Fibroblast of pulmonary artery (primary cell): ENCODE measurements at regions not wholly inside any gene's neighbourhood (a gene's known extent, or its start where the extent isn't known, plus 50 kb on each side); places are given as distances from the start of the nearest gene placed in this dataset.

Source experiments
- DNase-seq: peaks from one replicate; pipeline ENCODE4 v3.0.0-alpha.2; 2010; ENCODE audit warnings: low read depth
- H3K4me3 ChIP-seq: replicated peaks from 2 replicates; pipeline ENCODE4 v1.5.1; 2011; ENCODE audit warnings: low read depth, mild to moderate bottlenecking, control low read depth, low read length, moderate library complexity
- TF ChIP-seq, protein P1 (sequence below): IDR thresholded peaks from 2 replicates; pipeline ENCODE4 v1.5.1; 2011; ENCODE audit warnings: mild to moderate bottlenecking, control low read depth, low read length, inconsistent platforms; ENCODE audit errors: missing control alignments

DNA sequence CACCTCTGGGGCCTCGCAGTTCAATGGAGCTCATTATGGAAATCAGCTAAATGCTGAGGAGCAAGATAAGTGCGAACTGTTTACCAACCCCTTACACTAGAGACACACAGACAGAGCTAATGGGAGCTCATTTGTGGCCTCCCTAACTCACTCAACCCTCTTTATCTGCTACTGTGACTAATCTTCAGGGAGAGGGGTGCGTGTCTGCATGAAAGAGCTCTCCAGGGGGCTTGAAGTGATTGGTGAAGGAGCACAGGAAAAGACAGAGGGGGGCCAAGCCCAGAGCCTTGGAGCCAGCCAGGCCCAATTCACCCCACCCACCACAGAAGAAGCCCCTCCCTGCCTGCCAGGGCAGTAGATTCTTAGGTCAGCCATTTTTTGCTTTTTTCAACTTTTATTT lies 466.8 kb upstream of the BRINP1 start:
- no peak overlapping the region for H3K4me3 ChIP-seq
- DNase-seq, result no peak
- TF ChIP-seq, protein P1, sequence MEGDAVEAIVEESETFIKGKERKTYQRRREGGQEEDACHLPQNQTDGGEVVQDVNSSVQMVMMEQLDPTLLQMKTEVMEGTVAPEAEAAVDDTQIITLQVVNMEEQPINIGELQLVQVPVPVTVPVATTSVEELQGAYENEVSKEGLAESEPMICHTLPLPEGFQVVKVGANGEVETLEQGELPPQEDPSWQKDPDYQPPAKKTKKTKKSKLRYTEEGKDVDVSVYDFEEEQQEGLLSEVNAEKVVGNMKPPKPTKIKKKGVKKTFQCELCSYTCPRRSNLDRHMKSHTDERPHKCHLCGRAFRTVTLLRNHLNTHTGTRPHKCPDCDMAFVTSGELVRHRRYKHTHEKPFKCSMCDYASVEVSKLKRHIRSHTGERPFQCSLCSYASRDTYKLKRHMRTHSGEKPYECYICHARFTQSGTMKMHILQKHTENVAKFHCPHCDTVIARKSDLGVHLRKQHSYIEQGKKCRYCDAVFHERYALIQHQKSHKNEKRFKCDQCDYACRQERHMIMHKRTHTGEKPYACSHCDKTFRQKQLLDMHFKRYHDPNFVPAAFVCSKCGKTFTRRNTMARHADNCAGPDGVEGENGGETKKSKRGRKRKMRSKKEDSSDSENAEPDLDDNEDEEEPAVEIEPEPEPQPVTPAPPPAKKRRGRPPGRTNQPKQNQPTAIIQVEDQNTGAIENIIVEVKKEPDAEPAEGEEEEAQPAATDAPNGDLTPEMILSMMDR, result no peak

DNA sequence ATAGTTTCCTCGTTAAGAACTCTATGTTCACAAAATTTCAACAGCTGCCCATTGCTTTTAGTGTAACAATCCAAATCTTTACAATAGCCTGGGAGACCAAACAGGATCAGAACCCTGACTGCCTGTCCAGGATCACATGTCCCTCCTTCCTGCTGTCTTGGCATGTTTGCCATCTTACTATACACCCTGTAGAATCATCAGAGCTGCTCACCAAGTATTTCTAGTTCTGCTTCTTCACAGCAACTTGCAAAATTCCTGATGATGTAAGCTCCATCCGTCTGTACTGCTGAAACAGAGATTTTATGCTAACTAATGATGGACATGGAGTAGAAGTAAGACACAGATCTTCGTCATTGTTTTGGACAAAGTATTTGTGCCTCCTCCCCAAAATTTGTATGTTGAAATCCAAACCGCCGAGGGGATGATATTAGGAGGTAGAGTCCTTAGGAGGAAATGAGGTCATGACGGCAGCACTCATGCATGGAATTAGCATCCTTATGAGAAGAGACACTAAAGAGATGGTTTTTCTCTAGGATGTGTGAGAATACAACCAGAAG lies 464.9 kb upstream of the BRINP1 start:
- TF ChIP-seq, protein P1, result no peak
- H3K4me3 ChIP-seq, result no peak overlapping the region
- no peak for DNase-seq

DNA sequence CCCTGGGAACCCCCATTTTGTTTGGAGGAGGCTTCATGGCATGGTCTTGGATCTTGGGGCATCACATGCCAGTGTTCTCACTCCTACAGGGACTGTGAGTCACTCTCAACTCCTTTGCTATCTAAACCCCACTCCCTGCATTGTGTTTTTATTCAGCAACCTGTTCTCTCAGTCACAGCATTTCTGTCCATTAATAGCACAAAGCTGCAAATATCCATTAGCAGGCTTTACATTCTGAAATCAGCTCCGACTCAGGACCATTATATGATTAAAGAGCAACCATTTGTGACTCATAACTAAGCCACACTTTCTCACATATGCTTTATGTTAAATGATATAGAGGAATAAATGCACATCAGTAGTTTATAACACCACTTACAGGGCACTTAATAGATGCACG lies 462.1 kb upstream of the BRINP1 start:
- no peak overlapping the region for H3K4me3 ChIP-seq
- TF ChIP-seq, protein P1, result no peak
- no peak for DNase-seq

DNA sequence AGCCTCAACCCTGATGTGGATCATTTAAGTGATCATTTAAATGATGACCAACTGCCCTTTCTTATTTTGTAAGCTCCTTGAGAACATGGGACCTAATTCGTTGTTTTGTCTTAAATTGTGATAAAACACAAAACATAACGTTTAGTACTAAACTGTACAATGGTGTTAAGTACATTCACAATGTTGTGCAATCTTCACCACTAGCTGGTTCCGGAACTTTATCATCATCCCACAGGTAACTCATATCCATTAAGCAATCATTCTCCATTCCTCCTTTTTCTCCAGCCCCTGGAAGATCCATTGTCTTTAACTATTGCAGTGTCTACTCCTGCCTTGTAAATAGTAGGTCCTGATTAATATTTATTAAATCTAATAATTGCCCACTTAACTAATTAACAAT lies 460.5 kb upstream of the BRINP1 start:
- H3K4me3 ChIP-seq, result no peak overlapping the region
- TF ChIP-seq, protein P1, result no peak
- DNase-seq, result no peak

GRCh38 chr9:119829186-119829585 lies 460.0 kb upstream of the BRINP1 start:
- TF ChIP-seq, protein P1, result no peak
- H3K4me3 ChIP-seq, result no peak overlapping the region
- DNase-seq, result no peak

DNA sequence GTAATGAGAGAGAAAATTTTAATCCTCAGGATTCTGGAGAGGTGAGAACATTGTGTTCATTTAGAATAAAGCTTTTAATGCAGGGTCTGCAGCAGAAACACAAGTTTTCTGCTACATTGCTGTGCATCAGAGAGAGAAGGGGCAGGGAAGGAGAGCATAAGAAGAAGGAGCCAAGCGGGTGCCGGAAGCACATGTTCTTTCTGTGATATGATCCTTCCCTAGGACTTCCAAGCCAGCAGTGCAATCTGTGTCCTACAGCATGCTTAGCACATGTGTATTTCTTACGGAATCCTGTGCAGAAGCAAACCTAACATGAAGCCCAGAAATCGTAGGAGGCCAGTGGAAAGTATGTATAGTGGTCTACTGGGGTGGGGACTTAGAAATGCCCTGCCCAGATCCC lies 458.3 kb upstream of the BRINP1 start:
- TF ChIP-seq, protein P1, result no peak
- DNase-seq, result no peak
- H3K4me3 ChIP-seq, result no peak overlapping the region

DNA sequence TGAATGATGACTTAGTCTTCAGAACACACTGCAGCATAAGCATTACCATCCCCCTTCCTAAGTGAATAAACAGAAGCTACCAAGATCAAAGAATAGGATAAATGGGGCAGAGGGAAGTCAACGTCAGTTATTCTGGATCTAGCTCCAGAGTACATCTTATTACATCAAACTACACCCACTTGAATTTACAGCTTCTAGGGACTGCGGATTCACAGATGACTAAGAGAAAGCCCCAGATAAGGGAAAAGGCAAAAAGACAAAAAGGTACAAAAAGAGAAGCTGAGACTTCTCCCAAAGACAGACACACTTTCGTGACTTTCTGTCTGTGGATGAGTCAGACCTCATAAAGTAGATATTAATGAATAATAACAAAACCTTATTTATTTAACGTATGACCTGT lies 457.9 kb upstream of the BRINP1 start:
- no peak overlapping the region for H3K4me3 ChIP-seq
- no peak for DNase-seq
- TF ChIP-seq, protein P1, result no peak
